Adrenal gland (tissue), 9 donors: ENCODE measurements at regions not wholly inside any gene's neighbourhood (a gene's known extent, or its start where the extent isn't known, plus 50 kb on each side); places are given as distances from the start of the nearest gene placed in this dataset.
"Not testable (repeated sequence)": the region's sequence is repeated elsewhere in the genome, so short reads cannot be mapped to it uniquely, and the experiment has no call there.

Experiments used
- DNase-seq, 7 donors: peaks; one replicate each; pipeline ENCODE4 v3.0.0-alpha.2; 2019 to 2020
- H3K27ac ChIP-seq, 5 donors: fragments of 200-600 bp; sonication (generic) in 4 of 5; 1 replicate in 3 of 5; 2 replicates in 2 of 5; pipeline versions ENCODE4 v1.5.1 to v1.8.0; 2016 to 2020; ENCODE audit warnings: mild to moderate bottlenecking in 1 of 5
- H3K27me3 ChIP-seq: fragments of 200-600 bp; 2 replicates; pipeline ENCODE4 v1.8.0; 2021
- H3K36me3 ChIP-seq, 2 donors: fragments of 200-600 bp; replicated peaks in 1 of 2; 1 replicate in 1 of 2; 2 replicates in 1 of 2; pipeline versions ENCODE4 v1.5.1 to v1.8.0; 2018 to 2022
- H3K4me1 ChIP-seq, 2 donors: fragments of 200-600 bp; replicated peaks in 1 of 2; 1 replicate in 1 of 2; 2 replicates in 1 of 2; pipeline versions ENCODE4 v1.5.1 to v1.8.0; 2018 to 2021
- H3K4me3 ChIP-seq, 4 donors: fragments of 200-600 bp; sonication (generic) in 3 of 4; one replicate each; pipeline ENCODE4 v1.5.1; 2016 to 2018
- H3K9me3 ChIP-seq, 3 donors: fragments of 200-600 bp; sonication (generic) in 1 of 3; replicated peaks in 1 of 3; 1 replicate in 2 of 3; 2 replicates in 1 of 3; pipeline versions ENCODE4 v1.5.1 to v1.8.0; 2016 to 2021
- CTCF ChIP-seq, 6 experiments: fragments of 450-650 bp in 4 of 6; fragments of 200-600 bp in 2 of 6; sonication (generic) in 1 of 6; IDR thresholded peaks; 1 replicate in 5 of 6; 2 replicates in 1 of 6; pipeline versions ENCODE4 v1.5.1 to v1.8.0; 2016 to 2021; ENCODE audit warnings: antibody characterized with exemption in 6 of 6, mild to moderate bottlenecking in 2 of 6, moderate library complexity in 1 of 6
- POLR2A ChIP-seq, 2 donors: fragments of 450-650 bp; IDR thresholded peaks; one replicate each; pipeline ENCODE4 v1.6.1; 2017; ENCODE audit warnings: antibody characterized with exemption in 2 of 2, mild to moderate bottlenecking in 2 of 2, moderate library complexity in 1 of 2
- WGBS, 4 donors: extraction: QIAGEN DNeasy Blood & Tissue Kit in 2 of 4; methylation state at CpG; one replicate each; pipeline versions ENCODE4 v1.1.5 to v1.1.7; 2013 to 2017; 5-methylcytosine and 5-hydroxymethylcytosine counted together
- intact Hi-C, 2 donors: fragments of 100-400 bp; cut with DNase I; formaldehyde crosslinking; loops; one replicate each; pipeline versions ENCODE4 v1.14.1 to v1.15.0; 2022 to 2023
- donor health status: healthy with polysubstance abuse.
- donor health status: Bipolar disorder and iron deficiency.
- donor health status: DM: yes; HTN: yes; CAD: no.
- donor health status: DM: no; HTN: no; CAD: no.
- donor health status: DM: no; HTN: no; CAD: no.

- Histone ChIP-seq H3K4me1 (no peaks in the 10 kb centered on the region), H3K4me3 (no peak overlapping the region), H3K9me3 (no peaks in the 10 kb centered on the region), H3K27me3 (no peaks in the 10 kb centered on the region), H3K36me3 (no peaks in the 10 kb centered on the region), H3K27ac (no peak overlapping the region)
- 42 to 64% (median 57%) methylated on average over 1 of the region's 1 CpG for WGBS, 4 donors
- TF ChIP-seq POLR2A (IDR thresholded peaks at IDR 0.05) (no peak), CTCF (IDR thresholded peaks at IDR 0.05) (no peak)
- DNase-seq = no peak
- intact Hi-C loops = no loop called here
Measured at GRCh38 chr4:156113138-156113765, 159.6 kb upstream of the CTSO start.

- Histone ChIP-seq H3K36me3 (no peaks in the 10 kb centered on the region), H3K27ac (no peak overlapping the region), H3K27me3 (no peaks in the 10 kb centered on the region), H3K4me3 (no peak overlapping the region), H3K9me3 (no peaks in the 10 kb centered on the region), H3K4me1 (no peaks in the 10 kb centered on the region)
- intact Hi-C loops = no loop called here
- WGBS, 4 donors = 48 to 65% (median 51%) methylated on average over 5 of the region's 5 CpGs
- DNase-seq = no peak
- TF ChIP-seq CTCF (IDR thresholded peaks at IDR 0.05) = no peak
- no peak for TF ChIP-seq POLR2A (IDR thresholded peaks at IDR 0.05)
Measured at GRCh38 chr4:156111686-156112085, 158.0 kb upstream of the CTSO start.

GRCh38 chr4:156109943-156110900, 156.6 kb upstream of the CTSO start:
- no peak overlapping the region for H3K27ac ChIP-seq
- no peaks in the 10 kb centered on the region for H3K36me3 ChIP-seq
- WGBS, 4 donors = 41 to 55% (median 51%) methylated on average over 11 of the region's 11 CpGs
- intact Hi-C loops = no loop called here
- H3K4me3 ChIP-seq = no peak overlapping the region
- peak in 1 of 7 donors; percentile 1 for DNase-seq
- no peaks in the 10 kb centered on the region for H3K27me3 ChIP-seq
- TF ChIP-seq POLR2A (IDR thresholded peaks at IDR 0.05) (no peak), CTCF (IDR thresholded peaks at IDR 0.05) (no peak)
- H3K4me1 ChIP-seq = no peaks in the 10 kb centered on the region
- no peaks in the 10 kb centered on the region for H3K9me3 ChIP-seq

- H3K27me3 ChIP-seq, H3K27ac ChIP-seq, H3K4me3 ChIP-seq, H3K36me3 ChIP-seq, intact Hi-C loops, H3K4me1 ChIP-seq, DNase-seq, H3K9me3 ChIP-seq: not testable (repeated sequence)
- WGBS, 4 donors = 73 to 84% (median 77%) methylated on average over 1 of the region's 1 CpG
Measured at GRCh38 chr4:156109087-156109486, 155.4 kb upstream of the CTSO start.
